ENCODE measurements at regions not wholly inside any gene's neighbourhood (a gene's known extent, or its start where the extent isn't known, plus 50 kb on each side); places are given as distances from the start of the nearest gene placed in this dataset.

DNA sequence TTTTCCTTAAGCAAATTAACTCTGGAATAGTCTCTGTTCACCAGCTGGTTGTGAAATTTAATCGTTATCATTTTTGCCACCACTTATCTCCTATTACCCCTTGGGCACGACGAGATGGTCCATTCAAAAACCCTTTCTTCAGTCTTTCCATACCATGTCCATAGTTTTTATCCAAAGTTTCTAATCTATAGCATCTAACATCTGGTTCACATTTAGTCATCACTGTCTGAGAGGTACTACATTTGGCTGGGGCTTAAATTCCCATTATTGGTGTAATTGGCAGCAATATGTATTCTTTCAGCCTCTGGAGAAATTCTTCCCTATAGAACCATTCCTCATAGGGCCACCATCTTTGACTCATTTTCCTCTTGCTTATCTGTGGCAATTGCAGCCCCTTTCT, 163.5 kb downstream of the CCER1 start:
- no peak overlapping the region for H3K9ac ChIP-seq (ENCODE audit: extremely low read depth, insufficient read length, low read length)
- no peaks in the 10 kb centered on the region for H3K79me1 ChIP-seq (ENCODE audit: insufficient read depth, low read depth, low read length, poor library complexity, severe bottlenecking)
- Mint-ChIP-seq H3K27ac (no peak overlapping the region), H3K9me3 (no peaks in the 10 kb centered on the region; a peak in 2 of 5 replicates), H3K27me3 (ENCODE audit: low read depth) (no peaks in the 10 kb centered on the region), H3K4me1 (no peaks in the 10 kb centered on the region), H3K4me3 (no peak overlapping the region), H3K36me3 (ENCODE audit: insufficient read depth in 1 of 3, low read depth in 3 of 3) (no peaks in the 10 kb centered on the region; a peak in 1 of 7 replicates)
- H3K4me2 ChIP-seq (ENCODE audit: insufficient read depth, insufficient read length, low read length): no peak overlapping the region
- no peak overlapping the region for H4K91ac ChIP-seq (ENCODE audit: insufficient read length, low read depth, low read length)
- H2BK5ac ChIP-seq (ENCODE audit: insufficient read length, low read length): no peak overlapping the region
- no peak overlapping the region for H4K8ac ChIP-seq (replicated peaks; ENCODE audit: insufficient read length, low read depth, low read length)
- WGBS (ENCODE audit: extremely low coverage, insufficient read length, low lambda C conversion rate): no CpG with 5 or more reads among the region's 3 CpGs
- H3K27ac ChIP-seq (ENCODE audit: insufficient read length, low read depth, low read length): no peak overlapping the region
- H3K23me2 ChIP-seq (ENCODE audit: insufficient read length, low read depth, low read length, poor library complexity, severe bottlenecking): no peaks in the 10 kb centered on the region
- H3T11ph ChIP-seq (ENCODE audit: low read length): no peak overlapping the region
- DNase-seq: no peak
- H3K79me2 ChIP-seq (ENCODE audit: insufficient read depth, low read length): no peaks in the 10 kb centered on the region
- H3K4me1 ChIP-seq (ENCODE audit: insufficient read depth, low read length): no peaks in the 10 kb centered on the region
- no peaks in the 10 kb centered on the region for H4K20me1 ChIP-seq (ENCODE audit: control insufficient read depth, insufficient read depth, insufficient read length)
- H3K9me3 ChIP-seq (ENCODE audit: control insufficient read depth, low read depth, low read length): no peaks in the 10 kb centered on the region
- H2BK12ac ChIP-seq (ENCODE audit: insufficient read length, low read depth, low read length): no peak overlapping the region
- H3K56ac ChIP-seq (ENCODE audit: insufficient read length, low read depth, low read length): no peak overlapping the region
- no peak overlapping the region for H3K23ac ChIP-seq (ENCODE audit: insufficient read length, low read depth, low read length)
- no peak overlapping the region for H3K14ac ChIP-seq (ENCODE audit: insufficient read depth, low read length)
- H2BK20ac ChIP-seq (ENCODE audit: low read depth, low read length, poor library complexity, severe bottlenecking): no peak overlapping the region
- TF ChIP-seq, protein P1, sequence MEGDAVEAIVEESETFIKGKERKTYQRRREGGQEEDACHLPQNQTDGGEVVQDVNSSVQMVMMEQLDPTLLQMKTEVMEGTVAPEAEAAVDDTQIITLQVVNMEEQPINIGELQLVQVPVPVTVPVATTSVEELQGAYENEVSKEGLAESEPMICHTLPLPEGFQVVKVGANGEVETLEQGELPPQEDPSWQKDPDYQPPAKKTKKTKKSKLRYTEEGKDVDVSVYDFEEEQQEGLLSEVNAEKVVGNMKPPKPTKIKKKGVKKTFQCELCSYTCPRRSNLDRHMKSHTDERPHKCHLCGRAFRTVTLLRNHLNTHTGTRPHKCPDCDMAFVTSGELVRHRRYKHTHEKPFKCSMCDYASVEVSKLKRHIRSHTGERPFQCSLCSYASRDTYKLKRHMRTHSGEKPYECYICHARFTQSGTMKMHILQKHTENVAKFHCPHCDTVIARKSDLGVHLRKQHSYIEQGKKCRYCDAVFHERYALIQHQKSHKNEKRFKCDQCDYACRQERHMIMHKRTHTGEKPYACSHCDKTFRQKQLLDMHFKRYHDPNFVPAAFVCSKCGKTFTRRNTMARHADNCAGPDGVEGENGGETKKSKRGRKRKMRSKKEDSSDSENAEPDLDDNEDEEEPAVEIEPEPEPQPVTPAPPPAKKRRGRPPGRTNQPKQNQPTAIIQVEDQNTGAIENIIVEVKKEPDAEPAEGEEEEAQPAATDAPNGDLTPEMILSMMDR (conservative IDR thresholded peaks at IDR 0.05): no peak
- no peak overlapping the region for H4K5ac ChIP-seq (ENCODE audit: insufficient read length, low read depth, low read length)
- no peak overlapping the region for H2AFZ ChIP-seq (ENCODE audit: low read length)
- no peak overlapping the region for H2AK5ac ChIP-seq (ENCODE audit: insufficient read length, low read length)
- no peak overlapping the region for H3K4ac ChIP-seq (ENCODE audit: low read depth, low read length)
- no peak overlapping the region for H2BK120ac ChIP-seq (ENCODE audit: low read depth, low read length, poor library complexity, severe bottlenecking)
- H3K27me3 ChIP-seq (ENCODE audit: insufficient read depth, low read length): no peaks in the 10 kb centered on the region
- H2BK15ac ChIP-seq (ENCODE audit: low read depth, low read length): no peak overlapping the region
- no peak overlapping the region for H3K18ac ChIP-seq (ENCODE audit: insufficient read length, low read depth, low read length)

Data from H9 (cell line).